B cell (primary cell): ENCODE measurements at regions not wholly inside any gene's neighbourhood (a gene's known extent, or its start where the extent isn't known, plus 50 kb on each side); places are given as distances from the start of the nearest gene placed in this dataset.

Experiments used
- ATAC-seq: fragments of 200-7000 bp; cut with Tn5 transposase; one replicate; pipeline ENCODE4 v1.10.0; 2021; ENCODE audit warnings: low read depth, mild to moderate bottlenecking, moderate number of reproducible peaks, moderate library complexity
- CTCF ChIA-PET: fragments of 350-600 bp; sonication (Branson Sonifier 250); formaldehyde crosslinking; loops from one replicate; lab custom pipeline; 2021; ENCODE audit warnings: antibody characterized with exemption, inconsistent platforms; lab: Charles Lee
- POLR2A ChIA-PET: fragments of 350-600 bp; sonication (Branson Sonifier 250); formaldehyde crosslinking; loops from one replicate; lab custom pipeline; 2021; ENCODE audit warnings: antibody characterized with exemption; lab: Charles Lee
- DNase-seq: peaks from one replicate; pipeline ENCODE4 v3.0.0; 2013
- H2AFZ ChIP-seq: 2 replicates; pipeline ENCODE4 v1.6.1; 2012; ENCODE audit warnings: mild to moderate bottlenecking, low read depth, low read length; ENCODE audit not compliant: insufficient read depth, poor library complexity, severe bottlenecking
- H3K27ac ChIP-seq, 2 donors: 1 replicate in 1 of 2; 2 replicates in 1 of 2; pipeline ENCODE4 v1.5.1; 2012 to 2013; ENCODE audit warnings: low read length in 2 of 2, mild to moderate bottlenecking in 2 of 2, moderate library complexity in 1 of 2
- H3K27me3 ChIP-seq, 4 experiments: fragments of 200-600 bp in 1 of 4; sonication (generic) in 1 of 4; replicated peaks in 1 of 4; 1 replicate in 2 of 4; 2 replicates in 2 of 4; pipeline versions ENCODE4 v1.6.1 to v1.7.0; 2013 to 2016; ENCODE audit warnings: low read length in 3 of 4, mild to moderate bottlenecking in 2 of 4, mixed read lengths in 1 of 4, moderate library complexity in 1 of 4; ENCODE audit not compliant: insufficient read depth in 4 of 4, control insufficient read depth in 3 of 4; ENCODE audit errors: control extremely low read depth in 1 of 4
- H3K36me3 ChIP-seq, 2 experiments: replicated peaks in 1 of 2; 1 replicate in 1 of 2; 2 replicates in 1 of 2; pipeline versions ENCODE4 v1.6.1 to v1.7.1; 2013; ENCODE audit warnings: low read length in 1 of 2; ENCODE audit not compliant: insufficient read depth in 2 of 2, control insufficient read depth in 1 of 2; ENCODE audit errors: control extremely low read depth in 1 of 2, extremely low read depth in 1 of 2
- H3K4me1 ChIP-seq, 2 donors: fragments of 200-600 bp in 1 of 2; sonication (generic) in 1 of 2; 1 replicate in 1 of 2; 2 replicates in 1 of 2; pipeline versions ENCODE4 v1.5.1 to v1.6.1; 2013 to 2017; ENCODE audit warnings: low read length in 2 of 2; ENCODE audit not compliant: control insufficient read depth in 2 of 2, insufficient read depth in 2 of 2
- H3K4me2 ChIP-seq: replicated peaks from 2 replicates; pipeline ENCODE3; 2012; ENCODE audit warnings: mild to moderate bottlenecking, low read depth, low read length; ENCODE audit not compliant: poor library complexity, severe bottlenecking
- H3K4me3 ChIP-seq, 5 experiments: fragments of 200-600 bp in 1 of 5; sonication (generic) in 1 of 5; 1 replicate in 3 of 5; 2 replicates in 2 of 5; pipeline versions ENCODE4 v1.5.1 to v1.7.0; 2011 to 2016; ENCODE audit warnings: low read length in 4 of 5, mild to moderate bottlenecking in 4 of 5, low read depth in 2 of 5, control low read depth in 1 of 5, moderate library complexity in 1 of 5; ENCODE audit not compliant: insufficient read depth in 1 of 5; ENCODE audit errors: control extremely low read depth in 1 of 5, extremely low read depth in 1 of 5
- H3K79me2 ChIP-seq: fragments of 200-600 bp; sonication (generic); one replicate; pipeline ENCODE4 v1.6.0; 2016; ENCODE audit warnings: low read length; ENCODE audit not compliant: control insufficient read depth, insufficient read depth
- H3K9ac ChIP-seq: fragments of 200-600 bp; sonication (generic); 2 replicates; pipeline ENCODE4 v1.6.1; 2017; ENCODE audit warnings: mild to moderate bottlenecking, low read length, moderate library complexity
- H3K9me3 ChIP-seq, 3 donors: one replicate each; pipeline versions ENCODE4 v1.6.1 to v1.7.1; 2013; ENCODE audit warnings: low read length in 2 of 3; ENCODE audit not compliant: control insufficient read depth in 2 of 3, insufficient read depth in 1 of 3; ENCODE audit errors: control extremely low read depth in 1 of 3
- H4K20me1 ChIP-seq: 2 replicates; pipeline ENCODE4 v1.6.0; 2012; ENCODE audit warnings: mild to moderate bottlenecking, low read length; ENCODE audit not compliant: insufficient read depth, control insufficient read depth, poor library complexity, severe bottlenecking
- H3K27ac Mint-ChIP-seq: one replicate; pipeline ENCODE4 v1.8.0; 2021; ENCODE audit warnings: mixed read lengths
- H3K27me3 Mint-ChIP-seq: one replicate; pipeline ENCODE4 v1.8.0; 2021; ENCODE audit warnings: mixed read lengths
- H3K4me1 Mint-ChIP-seq: one replicate; pipeline ENCODE4 v1.8.0; 2021; ENCODE audit warnings: mixed read lengths
- H3K4me3 Mint-ChIP-seq: one replicate; pipeline ENCODE4 v1.8.0; 2021; ENCODE audit warnings: mixed read lengths
- H3K9me3 Mint-ChIP-seq: one replicate; pipeline ENCODE4 v1.8.0; 2022; ENCODE audit warnings: mixed read lengths; ENCODE audit not compliant: insufficient read depth
- EZH2 ChIP-seq: IDR thresholded peaks from 2 replicates; pipeline ENCODE4 v1.6.1; 2012; ENCODE audit warnings: borderline replicate concordance, low read depth, mild to moderate bottlenecking, moderate library complexity, low read length; ENCODE audit not compliant: insufficient read depth, poor library complexity, severe bottlenecking
- WGBS: methylation state at CpG from one replicate; pipeline ENCODE4 v1.1.5; 2013; ENCODE audit warnings: missing lambda C conversion rate; ENCODE audit not compliant: insufficient coverage; 5-methylcytosine and 5-hydroxymethylcytosine counted together
- intact Hi-C: fragments of 100-400 bp; cut with micrococcal nuclease; formaldehyde crosslinking; loops from one replicate; pipeline ENCODE4 v1.10.0; 2022
- TF ChIP-seq, protein P1 (sequence below): fragments of 200-600 bp; IDR thresholded peaks from one replicate; pipeline ENCODE4 v1.8.0; 2022; ENCODE audit warnings: antibody characterized with exemption, mild to moderate bottlenecking

DNA sequence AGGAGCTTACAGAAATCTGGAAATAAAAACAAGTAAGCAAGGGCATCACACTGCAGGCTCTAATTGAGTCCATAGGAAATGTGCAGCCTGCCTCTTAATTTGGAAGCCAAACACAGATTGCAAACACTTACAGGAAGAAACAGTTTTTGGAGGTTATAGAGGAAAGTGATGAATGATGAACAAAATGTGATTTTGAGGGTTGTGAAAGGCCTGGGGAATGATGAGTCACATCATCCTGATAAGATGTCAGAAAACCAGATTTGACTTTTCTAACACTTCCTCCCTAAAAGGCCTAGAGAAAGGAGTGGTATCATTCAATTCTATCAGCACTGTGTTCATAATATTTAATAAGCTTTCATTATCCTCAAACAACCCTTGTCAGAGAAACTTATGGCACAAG lies 96.6 kb upstream of the POU2AF2 start:
- no peak overlapping the region for H2AFZ ChIP-seq
- DNase-seq, result no peak
- no peak overlapping the region for H3K27ac Mint-ChIP-seq
- no peak for ATAC-seq
- H3K9me3 Mint-ChIP-seq, result no peaks in the 10 kb centered on the region
- intact Hi-C loops, result no loop called here
- no peaks in the 10 kb centered on the region for H3K36me3 ChIP-seq
- H3K4me2 ChIP-seq, result no peak overlapping the region
- no peaks in the 10 kb centered on the region for H3K4me1 ChIP-seq
- H4K20me1 ChIP-seq, result no peaks in the 10 kb centered on the region
- H3K27me3 ChIP-seq, result no peaks in the 10 kb centered on the region
- H3K79me2 ChIP-seq, result no peaks in the 10 kb centered on the region
- H3K4me3 Mint-ChIP-seq, result no peak overlapping the region
- H3K4me3 ChIP-seq, result no peak overlapping the region
- H3K9me3 ChIP-seq, result peaks cover 0 to 1% (median 0%) of the 10 kb centered on the region in 3 donors
- POLR2A ChIA-PET, result no interaction called here
- no peak overlapping the region for H3K9ac ChIP-seq
- H3K27me3 Mint-ChIP-seq, result no peaks in the 10 kb centered on the region
- peaks cover 5% of the 10 kb centered on the region for H3K4me1 Mint-ChIP-seq
- no peak overlapping the region for H3K27ac ChIP-seq
- no peak for TF ChIP-seq EZH2
- TF ChIP-seq, protein P1, sequence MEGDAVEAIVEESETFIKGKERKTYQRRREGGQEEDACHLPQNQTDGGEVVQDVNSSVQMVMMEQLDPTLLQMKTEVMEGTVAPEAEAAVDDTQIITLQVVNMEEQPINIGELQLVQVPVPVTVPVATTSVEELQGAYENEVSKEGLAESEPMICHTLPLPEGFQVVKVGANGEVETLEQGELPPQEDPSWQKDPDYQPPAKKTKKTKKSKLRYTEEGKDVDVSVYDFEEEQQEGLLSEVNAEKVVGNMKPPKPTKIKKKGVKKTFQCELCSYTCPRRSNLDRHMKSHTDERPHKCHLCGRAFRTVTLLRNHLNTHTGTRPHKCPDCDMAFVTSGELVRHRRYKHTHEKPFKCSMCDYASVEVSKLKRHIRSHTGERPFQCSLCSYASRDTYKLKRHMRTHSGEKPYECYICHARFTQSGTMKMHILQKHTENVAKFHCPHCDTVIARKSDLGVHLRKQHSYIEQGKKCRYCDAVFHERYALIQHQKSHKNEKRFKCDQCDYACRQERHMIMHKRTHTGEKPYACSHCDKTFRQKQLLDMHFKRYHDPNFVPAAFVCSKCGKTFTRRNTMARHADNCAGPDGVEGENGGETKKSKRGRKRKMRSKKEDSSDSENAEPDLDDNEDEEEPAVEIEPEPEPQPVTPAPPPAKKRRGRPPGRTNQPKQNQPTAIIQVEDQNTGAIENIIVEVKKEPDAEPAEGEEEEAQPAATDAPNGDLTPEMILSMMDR, result no peak
- CTCF ChIA-PET, result no interaction called here

DNA sequence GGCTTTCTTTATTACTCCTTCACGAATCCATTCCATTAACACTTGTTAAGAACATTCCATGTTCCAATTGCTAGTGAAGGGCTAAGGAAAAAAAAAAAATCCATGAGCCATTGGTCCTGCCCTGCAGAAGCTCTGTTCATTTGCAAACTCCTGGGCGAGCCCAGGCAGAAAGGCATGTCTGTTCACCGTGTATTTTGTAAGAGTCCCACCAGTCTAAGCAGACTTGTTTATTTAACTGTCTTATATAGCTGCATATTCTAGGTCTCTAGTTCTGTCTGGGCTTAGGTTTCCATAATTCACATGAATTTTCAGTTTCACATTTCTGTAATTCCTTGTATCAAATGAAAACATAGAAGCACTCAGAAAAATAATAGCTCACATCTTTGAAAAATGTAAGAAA lies 97.4 kb upstream of the POU2AF2 start:
- 0% methylated on average over 1 of the region's 3 CpGs for WGBS
- Histone ChIP-seq H3K4me1 (no peaks in the 10 kb centered on the region), H3K9me3 (peaks cover 0 to 1% (median 0%) of the 10 kb centered on the region in 3 donors), H3K36me3 (no peaks in the 10 kb centered on the region), H3K4me2 (no peak overlapping the region), H2AFZ (no peak overlapping the region), H3K27me3 (no peaks in the 10 kb centered on the region), H4K20me1 (no peaks in the 10 kb centered on the region), H3K79me2 (no peaks in the 10 kb centered on the region), H3K9ac (no peak overlapping the region), H3K27ac (no peak overlapping the region), H3K4me3 (no peak overlapping the region)
- intact Hi-C loops, result no loop called here
- DNase-seq (no peak), ATAC-seq (no peak)
- H3K4me3 Mint-ChIP-seq, result no peak overlapping the region
- TF ChIP-seq, protein P1, result no peak
- no peak for TF ChIP-seq EZH2
- no peak overlapping the region for H3K27ac Mint-ChIP-seq
- ChIA-PET CTCF (no interaction called here), POLR2A (no interaction called here)
- H3K4me1 Mint-ChIP-seq, result no peaks in the 10 kb centered on the region
- H3K9me3 Mint-ChIP-seq, result no peaks in the 10 kb centered on the region
- H3K27me3 Mint-ChIP-seq, result no peaks in the 10 kb centered on the region
